H9 (cell line): ENCODE measurements at regions not wholly inside any gene's neighbourhood (a gene's known extent, or its start where the extent isn't known, plus 50 kb on each side); places are given as distances from the start of the nearest gene placed in this dataset.

ENCODE experiments used
- DNase-seq: peaks from one replicate; pipeline ENCODE4 v3.0.0-alpha.2; 2017
- H2AFZ ChIP-seq: one replicate; pipeline ENCODE4 v1.6.1; 2013; ENCODE audit warnings: mild to moderate bottlenecking, low read length, control low read depth, moderate library complexity
- H2AK5ac ChIP-seq: 2 replicates; pipeline ENCODE4 v1.6.1; 2013; ENCODE audit warnings: low read length, control low read depth, mixed read lengths; ENCODE audit not compliant: insufficient read length
- H2BK120ac ChIP-seq: one replicate; pipeline ENCODE4 v1.6.1; 2013; ENCODE audit warnings: low read depth, mild to moderate bottlenecking, low read length, control low read depth, inconsistent platforms; ENCODE audit not compliant: poor library complexity, severe bottlenecking
- H2BK12ac ChIP-seq: 2 replicates; pipeline ENCODE4 v1.6.1; 2013; ENCODE audit warnings: low read length, control low read depth, mixed read lengths, low read depth; ENCODE audit not compliant: insufficient read length
- H2BK15ac ChIP-seq: 2 replicates; pipeline ENCODE4 v1.6.1; 2013; ENCODE audit warnings: low read depth, low read length, control low read depth
- H2BK20ac ChIP-seq: one replicate; pipeline ENCODE4 v1.6.1; 2013; ENCODE audit warnings: low read depth, mild to moderate bottlenecking, low read length, control low read depth, inconsistent platforms; ENCODE audit not compliant: poor library complexity, severe bottlenecking
- H2BK5ac ChIP-seq: 2 replicates; pipeline ENCODE4 v1.6.1; 2013; ENCODE audit warnings: low read length, control low read depth, mixed read lengths; ENCODE audit not compliant: insufficient read length
- H3K14ac ChIP-seq: 2 replicates; pipeline ENCODE4 v1.6.1; 2013; ENCODE audit warnings: low read length, control low read depth; ENCODE audit not compliant: insufficient read depth
- H3K18ac ChIP-seq: 2 replicates; pipeline ENCODE4 v1.6.1; 2013; ENCODE audit warnings: low read depth, mild to moderate bottlenecking, mixed read lengths, low read length, control low read depth; ENCODE audit not compliant: insufficient read length
- H3K23ac ChIP-seq: 2 replicates; pipeline ENCODE4 v1.6.1; 2013; ENCODE audit warnings: low read length, control low read depth, mixed read lengths, low read depth; ENCODE audit not compliant: insufficient read length
- H3K23me2 ChIP-seq: 2 replicates; pipeline ENCODE4 v1.6.1; 2013; ENCODE audit warnings: low read depth, mild to moderate bottlenecking, mixed read lengths, low read length, control low read depth; ENCODE audit not compliant: insufficient read length, poor library complexity, severe bottlenecking
- H3K27ac ChIP-seq: 2 replicates; pipeline ENCODE4 v1.5.1; 2013; ENCODE audit warnings: low read length, control low read depth, mixed read lengths, low read depth; ENCODE audit not compliant: insufficient read length
- H3K27me3 ChIP-seq: 2 replicates; pipeline ENCODE4 v1.6.1; 2013; ENCODE audit warnings: low read length, control low read depth, inconsistent platforms; ENCODE audit not compliant: insufficient read depth
- H3K4ac ChIP-seq: 2 replicates; pipeline ENCODE4 v1.6.1; 2013; ENCODE audit warnings: low read depth, mild to moderate bottlenecking, control low read depth, inconsistent platforms, low read length, moderate library complexity
- H3K4me1 ChIP-seq: 2 replicates; pipeline ENCODE4 v1.6.1; 2013; ENCODE audit warnings: low read length, control low read depth, inconsistent platforms; ENCODE audit not compliant: insufficient read depth
- H3K4me2 ChIP-seq: 2 replicates; pipeline ENCODE4 v1.6.1; 2013; ENCODE audit warnings: low read length, control low read depth, mixed read lengths; ENCODE audit not compliant: insufficient read length, insufficient read depth
- H3K56ac ChIP-seq: 2 replicates; pipeline ENCODE4 v1.6.1; 2013; ENCODE audit warnings: low read depth, mild to moderate bottlenecking, mixed read lengths, low read length, control low read depth; ENCODE audit not compliant: insufficient read length
- H3K79me1 ChIP-seq: 2 replicates; pipeline ENCODE4 v1.6.1; 2013; ENCODE audit warnings: low read depth, mild to moderate bottlenecking, moderate library complexity, low read length, control low read depth, inconsistent platforms; ENCODE audit not compliant: insufficient read depth, poor library complexity, severe bottlenecking
- H3K79me2 ChIP-seq: 2 replicates; pipeline ENCODE4 v1.6.1; 2013; ENCODE audit warnings: low read length, control low read depth, inconsistent platforms; ENCODE audit not compliant: insufficient read depth
- H3K9ac ChIP-seq: 2 replicates; pipeline ENCODE4 v1.6.1; 2013; ENCODE audit warnings: low read length, control low read depth, mixed read lengths; ENCODE audit not compliant: insufficient read length; ENCODE audit errors: extremely low read depth
- H3K9me3 ChIP-seq: one replicate; pipeline ENCODE4 v1.6.1; 2013; ENCODE audit warnings: low read depth, low read length, inconsistent platforms; ENCODE audit not compliant: control insufficient read depth
- H3T11ph ChIP-seq: one replicate; pipeline ENCODE4 v1.6.1; 2013; ENCODE audit warnings: mild to moderate bottlenecking, low read length, control low read depth, inconsistent platforms
- H4K20me1 ChIP-seq: one replicate; pipeline ENCODE4 v1.6.1; 2013; ENCODE audit not compliant: control insufficient read depth, insufficient read length, insufficient read depth
- H4K5ac ChIP-seq: 2 replicates; pipeline ENCODE4 v1.6.1; 2013; ENCODE audit warnings: low read depth, mild to moderate bottlenecking, mixed read lengths, low read length, control low read depth; ENCODE audit not compliant: insufficient read length
- H4K8ac ChIP-seq: replicated peaks from 2 replicates; pipeline ENCODE4 v1.6.1; 2013; ENCODE audit warnings: low read length, control low read depth, mixed read lengths, low read depth; ENCODE audit not compliant: insufficient read length
- H4K91ac ChIP-seq: 2 replicates; pipeline ENCODE4 v1.6.1; 2013; ENCODE audit warnings: low read depth, mild to moderate bottlenecking, moderate library complexity, mixed read lengths, low read length, control low read depth; ENCODE audit not compliant: insufficient read length
- H3K27ac Mint-ChIP-seq, 3 experiments: 2 replicates in 2 of 3; 3 replicates in 1 of 3; pipeline ENCODE4 v1.8.0; 2020 to 2021; ENCODE audit warnings: mixed read lengths in 3 of 3, mild to moderate bottlenecking in 1 of 3, moderate library complexity in 1 of 3
- H3K27me3 Mint-ChIP-seq: 2 replicates; pipeline ENCODE4 v1.8.0; 2021; ENCODE audit warnings: low read depth, mild to moderate bottlenecking, moderate library complexity, mixed read lengths
- H3K36me3 Mint-ChIP-seq, 3 experiments: 2 replicates in 2 of 3; 3 replicates in 1 of 3; pipeline ENCODE4 v1.8.0; 2020 to 2021; ENCODE audit warnings: low read depth in 3 of 3, mixed read lengths in 3 of 3; ENCODE audit not compliant: insufficient read depth in 1 of 3
- H3K4me1 Mint-ChIP-seq, 2 experiments: 2 replicates each; pipeline ENCODE4 v1.8.0; 2020; ENCODE audit warnings: mixed read lengths in 2 of 2
- H3K4me3 Mint-ChIP-seq, 2 experiments: 2 replicates in 1 of 2; 3 replicates in 1 of 2; pipeline ENCODE4 v1.8.0; 2020 to 2021; ENCODE audit warnings: mild to moderate bottlenecking in 2 of 2, mixed read lengths in 2 of 2, moderate library complexity in 1 of 2
- H3K9me3 Mint-ChIP-seq, 2 experiments: 2 replicates in 1 of 2; 3 replicates in 1 of 2; pipeline ENCODE4 v1.8.0; 2020; ENCODE audit warnings: mild to moderate bottlenecking in 2 of 2, mixed read lengths in 2 of 2, moderate library complexity in 1 of 2
- WGBS: extraction: QIAGEN DNeasy Blood & Tissue Kit; methylation state at CpG from one replicate; pipeline ENCODE4 v1.1.7; 2013; ENCODE audit warnings: missing lambda C conversion rate, low lambda C conversion rate, mixed read lengths; ENCODE audit not compliant: insufficient read length; ENCODE audit errors: extremely low coverage; 5-methylcytosine and 5-hydroxymethylcytosine counted together
- TF ChIP-seq, protein P1 (sequence below): fragments of 200-600 bp; sonication (generic); conservative IDR thresholded peaks from 3 replicates; pipeline ENCODE4 v1.8.0; 2021; ENCODE audit warnings: antibody characterized with exemption, mild to moderate bottlenecking

GRCh38 chrX:25432396-25432795 is 416.6 kb upstream of the ARX start:
- DNase-seq = no peak
- H3K9ac ChIP-seq = no peak overlapping the region
- no peaks in the 10 kb centered on the region for H3K27me3 ChIP-seq
- no peak overlapping the region for H2BK120ac ChIP-seq
- H2AK5ac ChIP-seq = no peak overlapping the region
- no peaks in the 10 kb centered on the region for H3K4me1 Mint-ChIP-seq
- no peak overlapping the region for H4K5ac ChIP-seq
- H3K4me3 Mint-ChIP-seq = no peak overlapping the region
- H3K4me1 ChIP-seq = no peaks in the 10 kb centered on the region
- H3K9me3 ChIP-seq = peaks cover 14% of the 10 kb centered on the region
- H3K27ac Mint-ChIP-seq = no peak overlapping the region
- no peak overlapping the region for H2BK20ac ChIP-seq
- no peak overlapping the region for H3K27ac ChIP-seq
- H3K14ac ChIP-seq = no peak overlapping the region
- no peak overlapping the region for H2BK12ac ChIP-seq
- H2BK5ac ChIP-seq = no peak overlapping the region
- no peak overlapping the region for H3K56ac ChIP-seq
- no peaks in the 10 kb centered on the region for H4K20me1 ChIP-seq
- H4K8ac ChIP-seq = no peak overlapping the region
- H3K27me3 Mint-ChIP-seq = no peaks in the 10 kb centered on the region
- no peak overlapping the region for H3K18ac ChIP-seq
- no peaks in the 10 kb centered on the region for H3K79me2 ChIP-seq
- H2AFZ ChIP-seq = no peak overlapping the region
- peaks cover 29 to 67% of the 10 kb centered on the region in 2 experiments for H3K9me3 Mint-ChIP-seq
- no peak overlapping the region for H3K23ac ChIP-seq
- no peaks in the 10 kb centered on the region for H3K23me2 ChIP-seq
- no peak overlapping the region for H2BK15ac ChIP-seq
- TF ChIP-seq, protein P1, sequence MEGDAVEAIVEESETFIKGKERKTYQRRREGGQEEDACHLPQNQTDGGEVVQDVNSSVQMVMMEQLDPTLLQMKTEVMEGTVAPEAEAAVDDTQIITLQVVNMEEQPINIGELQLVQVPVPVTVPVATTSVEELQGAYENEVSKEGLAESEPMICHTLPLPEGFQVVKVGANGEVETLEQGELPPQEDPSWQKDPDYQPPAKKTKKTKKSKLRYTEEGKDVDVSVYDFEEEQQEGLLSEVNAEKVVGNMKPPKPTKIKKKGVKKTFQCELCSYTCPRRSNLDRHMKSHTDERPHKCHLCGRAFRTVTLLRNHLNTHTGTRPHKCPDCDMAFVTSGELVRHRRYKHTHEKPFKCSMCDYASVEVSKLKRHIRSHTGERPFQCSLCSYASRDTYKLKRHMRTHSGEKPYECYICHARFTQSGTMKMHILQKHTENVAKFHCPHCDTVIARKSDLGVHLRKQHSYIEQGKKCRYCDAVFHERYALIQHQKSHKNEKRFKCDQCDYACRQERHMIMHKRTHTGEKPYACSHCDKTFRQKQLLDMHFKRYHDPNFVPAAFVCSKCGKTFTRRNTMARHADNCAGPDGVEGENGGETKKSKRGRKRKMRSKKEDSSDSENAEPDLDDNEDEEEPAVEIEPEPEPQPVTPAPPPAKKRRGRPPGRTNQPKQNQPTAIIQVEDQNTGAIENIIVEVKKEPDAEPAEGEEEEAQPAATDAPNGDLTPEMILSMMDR = no peak
- H3K36me3 Mint-ChIP-seq = peaks cover 0 to 2% (median 0%) of the 10 kb centered on the region in 3 experiments; a peak in 2 of 7 replicates
- no peak overlapping the region for H4K91ac ChIP-seq
- H3K4ac ChIP-seq = no peak overlapping the region
- H3T11ph ChIP-seq = no peak overlapping the region
- no CpG with 5 or more reads among the region's 2 CpGs for WGBS
- H3K4me2 ChIP-seq = no peak overlapping the region
- no peaks in the 10 kb centered on the region for H3K79me1 ChIP-seq
